HG03108 (cell line): ENCODE measurements at regions not wholly inside any gene's neighbourhood (a gene's known extent, or its start where the extent isn't known, plus 50 kb on each side); places are given as distances from the start of the nearest gene placed in this dataset.

Experiments
- ATAC-seq: cut with Tn5 transposase; IDR thresholded peaks from one replicate; pipeline ENCODE4 v1.9.1; 2021; ENCODE audit warnings: moderate library complexity; ENCODE audit not compliant: unreplicated experiment

DNA sequence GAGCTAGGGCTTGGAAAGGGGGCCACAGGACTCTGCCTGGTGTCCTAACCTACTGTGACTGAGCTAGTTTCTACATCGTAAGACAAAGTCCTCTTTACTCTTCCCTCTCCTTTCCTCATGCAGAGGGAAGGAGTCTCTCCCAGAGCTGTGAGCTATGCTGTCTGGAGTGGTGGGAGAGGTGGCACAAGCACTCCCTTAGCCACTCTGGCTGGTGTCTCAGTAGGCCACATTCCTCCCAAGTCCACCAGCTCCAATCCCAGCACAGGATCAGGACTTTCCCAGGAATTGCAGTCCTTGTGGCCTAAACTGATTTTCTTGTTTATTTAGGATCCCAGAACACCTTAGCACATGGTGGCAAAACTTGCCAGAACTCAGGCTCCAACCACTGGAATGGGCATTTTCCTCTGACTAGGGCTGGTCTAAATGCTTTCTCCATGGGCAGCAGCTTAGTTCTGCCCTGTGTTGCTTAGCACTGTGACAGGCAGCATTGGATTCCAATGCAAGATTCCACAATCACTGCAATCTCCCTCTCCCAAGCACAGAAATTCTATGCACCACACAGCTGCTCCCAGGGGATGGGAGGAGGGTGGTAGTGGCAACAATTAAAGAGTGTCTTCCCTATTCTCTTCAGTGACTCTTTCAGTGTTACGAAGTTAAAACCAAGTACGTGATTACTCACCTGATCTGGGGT is 733.3 kb downstream of the HACE1 start:
- ATAC-seq, result no peak

DNA sequence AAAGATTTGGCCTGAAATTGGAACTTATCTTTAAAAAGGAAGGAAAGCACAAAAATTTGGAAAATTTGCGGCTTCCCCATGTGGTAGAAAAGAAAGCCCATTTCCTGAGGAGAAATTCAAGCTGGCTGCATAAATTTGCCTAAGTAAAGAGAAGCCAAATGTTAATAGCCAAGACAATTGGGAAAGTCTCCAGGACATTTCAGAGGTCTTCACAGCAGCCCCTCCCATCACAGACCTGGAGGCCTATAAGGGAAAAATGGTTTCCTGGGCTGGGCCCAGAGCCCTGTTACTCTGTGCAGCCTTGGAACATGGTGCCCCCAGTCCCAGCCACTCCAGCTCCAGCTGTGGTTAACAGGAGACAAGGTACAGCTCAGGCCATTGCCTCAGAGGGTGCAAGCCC is 736.5 kb downstream of the HACE1 start:
- ATAC-seq, result no peak

DNA sequence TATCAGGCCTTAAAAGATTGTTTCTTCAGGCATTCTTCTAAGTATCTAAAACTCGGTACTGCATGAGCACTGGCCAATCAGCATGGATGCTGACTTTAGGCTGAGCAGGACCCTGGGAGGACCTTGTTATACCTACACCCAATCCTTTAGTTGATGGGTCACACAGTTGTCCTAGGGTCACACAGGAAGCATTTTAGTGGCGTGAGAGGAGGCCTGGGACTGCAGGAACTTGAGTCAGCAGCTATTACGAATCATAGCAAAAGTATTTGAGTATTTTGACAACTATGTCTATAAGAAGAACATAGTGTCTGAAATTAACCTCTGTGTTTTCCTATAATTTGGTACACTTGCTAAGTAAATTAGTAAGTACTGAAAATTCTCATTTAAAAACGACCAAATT is 741.4 kb downstream of the HACE1 start:
- ATAC-seq, result no peak

DNA sequence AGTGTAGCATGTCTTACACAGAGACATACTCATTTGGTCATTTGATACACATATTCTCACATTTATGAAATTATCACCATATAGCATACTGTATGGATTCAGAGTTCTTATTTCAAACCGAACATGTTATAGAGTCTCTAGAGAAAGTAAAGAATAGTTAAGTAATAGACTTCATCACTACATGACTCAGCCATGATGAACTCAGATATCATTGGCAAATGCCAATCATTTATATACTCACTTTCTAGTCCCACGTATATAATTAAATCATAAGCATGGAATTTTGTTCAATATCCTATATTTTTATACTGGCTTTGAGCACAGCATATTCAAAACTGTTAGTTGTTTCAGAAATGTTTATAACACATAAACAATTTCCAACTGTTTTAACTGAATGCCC is 749.9 kb downstream of the HACE1 start:
- no peak for ATAC-seq

DNA sequence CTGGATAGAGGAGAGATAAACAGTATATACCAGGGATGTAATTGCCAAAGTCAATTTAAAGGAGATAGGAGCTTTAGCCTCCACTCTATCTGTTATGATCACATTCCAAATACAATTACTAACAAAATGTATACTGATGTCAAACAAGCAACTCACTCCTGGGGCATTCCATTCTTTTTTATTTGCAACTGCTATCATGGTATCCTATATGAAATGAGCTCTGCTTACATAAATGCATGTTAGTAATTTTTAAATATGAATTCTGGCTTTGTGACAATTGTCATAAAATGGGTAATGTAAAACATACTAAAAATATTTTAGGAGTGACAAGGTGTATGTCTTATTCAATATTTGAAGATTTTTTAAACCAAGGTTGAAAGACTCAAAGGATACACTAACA is 751.1 kb downstream of the HACE1 start:
- ATAC-seq, result no peak

DNA sequence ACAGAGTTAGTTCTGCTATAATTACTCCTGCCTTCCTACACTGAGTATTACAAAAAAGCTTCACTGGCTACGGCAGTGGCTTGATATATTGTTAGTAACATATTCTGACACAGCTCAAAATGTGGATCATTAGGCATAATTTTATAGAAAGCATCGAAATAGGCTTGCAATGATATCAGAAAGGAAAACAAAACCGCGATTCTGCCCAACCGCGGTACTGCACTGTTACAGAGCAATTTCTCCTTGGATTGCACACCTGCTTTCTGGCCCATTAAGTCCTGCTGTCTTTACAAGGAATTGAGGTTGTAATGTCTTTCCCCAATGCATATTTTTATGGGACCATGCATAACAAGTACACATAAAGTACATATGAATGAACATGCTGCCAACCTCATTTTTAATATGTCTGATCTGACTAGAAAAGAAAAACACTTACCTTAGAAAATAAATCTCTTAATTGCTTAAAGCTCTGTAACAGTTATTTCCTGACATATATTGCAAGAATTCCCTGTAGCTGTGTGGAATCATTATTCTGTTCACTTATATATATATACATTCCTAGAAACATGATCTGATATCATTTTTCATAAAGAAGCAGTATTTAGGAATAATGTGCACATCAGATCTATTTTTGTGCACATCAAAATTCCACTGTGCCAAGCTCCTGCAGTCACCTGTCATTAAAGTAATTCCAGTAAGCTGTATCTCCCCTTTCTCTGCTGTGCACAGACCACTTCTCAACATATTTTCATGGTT is 763.9 kb downstream of the HACE1 start:
- ATAC-seq, result no peak

DNA sequence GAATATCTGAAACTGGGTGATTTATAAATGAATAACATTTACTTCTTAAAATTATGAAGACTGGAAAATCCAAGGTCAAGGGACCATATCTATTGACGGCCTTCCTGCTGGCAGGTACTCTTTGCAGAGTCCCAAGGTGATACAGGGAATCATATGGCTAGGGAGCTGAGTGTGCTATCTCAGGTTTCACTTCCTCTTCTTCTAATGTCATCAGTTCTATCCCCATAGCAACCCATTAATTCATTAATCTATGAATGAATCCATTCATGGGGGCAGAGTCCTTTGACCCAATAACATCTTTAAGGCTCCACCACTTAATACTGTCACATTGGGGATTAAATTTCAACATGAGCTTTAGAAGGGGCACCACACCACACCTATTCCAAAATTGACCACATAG is 772.0 kb downstream of the HACE1 start:
- ATAC-seq, result no peak

DNA sequence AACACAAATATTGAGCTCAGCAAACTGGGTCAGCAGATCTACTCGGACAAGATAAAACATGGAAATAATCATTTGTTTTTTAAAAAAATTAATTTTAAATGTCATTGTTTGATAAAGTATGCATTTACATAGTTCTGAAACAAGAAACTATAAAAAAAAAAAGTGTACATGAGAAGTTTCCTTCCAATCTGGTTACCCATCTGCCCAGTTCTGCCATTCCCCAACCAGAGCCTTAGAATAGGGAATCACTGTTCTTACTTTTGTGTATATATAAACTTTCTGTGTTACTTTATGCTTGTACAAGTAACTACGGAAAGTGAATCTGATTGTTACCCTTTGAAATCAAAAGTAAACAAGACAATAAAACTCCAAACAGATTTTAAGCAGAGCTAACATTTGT is 791.4 kb downstream of the HACE1 start:
- no peak for ATAC-seq

DNA sequence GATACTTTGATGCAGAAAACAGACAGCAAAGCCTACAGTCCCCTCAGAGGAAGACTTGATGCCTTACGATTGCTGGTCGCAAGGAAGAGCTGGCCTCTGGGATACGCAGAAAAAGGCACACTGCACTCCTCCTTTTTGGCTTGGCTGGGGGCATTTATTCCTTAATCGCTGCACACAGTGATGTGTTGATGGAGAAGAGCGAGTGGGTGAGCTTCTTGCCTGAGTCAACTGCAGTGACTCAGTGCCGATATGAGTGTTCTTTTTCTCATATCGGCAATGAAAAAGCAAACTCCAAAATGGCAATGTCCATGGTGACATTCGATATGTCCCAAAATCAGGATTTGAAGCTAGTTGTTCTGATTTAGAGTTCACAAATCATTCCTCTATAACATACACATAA is 794.8 kb downstream of the HACE1 start:
- no peak for ATAC-seq

DNA sequence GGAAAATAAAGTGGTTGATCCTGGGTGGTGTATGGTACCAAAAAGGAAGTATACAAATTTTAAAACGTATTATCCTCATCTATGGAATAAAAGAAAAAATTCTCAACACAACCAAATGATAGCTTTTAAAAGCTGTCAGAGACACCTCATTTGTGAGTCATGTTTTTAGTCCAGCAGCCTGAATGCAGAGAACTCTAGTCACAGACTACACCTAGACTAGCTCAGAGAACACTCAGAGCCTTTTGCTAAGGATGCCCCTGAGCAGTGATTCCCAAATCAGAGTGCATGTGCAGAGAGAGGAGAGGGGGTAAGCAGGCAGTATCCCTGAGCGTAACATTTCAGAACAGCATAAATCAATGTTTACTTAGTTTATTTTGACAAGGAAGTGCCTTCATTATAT is 809.3 kb downstream of the HACE1 start:
- no peak for ATAC-seq

DNA sequence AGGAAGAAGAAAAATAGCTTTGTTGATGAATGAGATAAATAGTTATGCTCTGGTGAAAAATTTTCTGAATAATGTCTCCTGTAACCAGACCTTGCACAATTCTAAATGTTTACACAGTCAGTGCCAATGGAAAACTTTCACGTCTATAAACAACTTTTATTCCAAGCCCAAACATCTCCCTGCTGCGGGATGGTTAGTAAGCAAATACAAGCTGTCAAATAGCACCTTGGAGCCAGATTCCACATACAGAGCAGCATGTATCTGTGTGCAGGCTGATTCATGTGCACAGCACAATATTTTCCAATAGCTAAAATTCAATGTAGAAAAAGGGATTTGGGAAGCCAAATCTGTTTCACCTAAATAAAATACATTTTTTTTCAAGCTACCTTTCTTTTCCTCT is 813.3 kb downstream of the HACE1 start:
- no peak for ATAC-seq

DNA sequence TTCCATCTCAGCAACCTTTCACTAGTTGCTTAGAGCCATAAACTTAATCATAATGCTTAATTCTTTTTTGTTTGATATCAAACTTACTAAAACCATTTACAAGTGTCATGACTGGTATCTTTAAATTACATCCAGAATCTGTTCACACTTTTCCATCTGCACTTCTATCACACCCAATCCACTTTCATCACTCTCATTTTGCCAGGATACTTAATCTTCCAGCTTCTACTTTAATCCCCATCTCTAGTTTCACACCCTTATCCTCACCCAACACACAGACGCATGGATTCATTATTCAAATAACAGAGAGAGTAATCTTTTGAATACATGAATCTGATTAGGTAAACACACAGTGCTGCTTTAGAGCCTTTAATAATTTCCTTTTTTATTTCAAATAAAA is 828.4 kb downstream of the HACE1 start:
- ATAC-seq, result no peak

DNA sequence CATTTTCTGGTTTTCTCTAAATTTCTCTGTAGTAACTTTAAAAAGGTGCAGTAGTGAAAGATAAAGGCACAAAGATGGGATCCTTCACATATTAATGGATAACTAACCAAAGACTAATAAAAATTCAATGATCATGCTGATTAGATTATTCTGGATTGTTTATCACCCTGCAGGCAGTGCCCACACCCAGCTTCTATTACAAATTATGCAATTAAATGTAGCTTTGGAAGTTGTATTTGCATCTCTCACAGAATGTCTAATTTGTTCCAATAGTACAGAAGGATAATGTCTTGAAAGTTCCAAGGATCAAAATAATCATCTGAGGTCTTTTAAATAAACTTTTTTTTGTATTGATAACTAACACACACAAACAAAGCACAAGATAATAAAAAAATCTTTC is 837.6 kb downstream of the HACE1 start:
- ATAC-seq, result no peak

DNA sequence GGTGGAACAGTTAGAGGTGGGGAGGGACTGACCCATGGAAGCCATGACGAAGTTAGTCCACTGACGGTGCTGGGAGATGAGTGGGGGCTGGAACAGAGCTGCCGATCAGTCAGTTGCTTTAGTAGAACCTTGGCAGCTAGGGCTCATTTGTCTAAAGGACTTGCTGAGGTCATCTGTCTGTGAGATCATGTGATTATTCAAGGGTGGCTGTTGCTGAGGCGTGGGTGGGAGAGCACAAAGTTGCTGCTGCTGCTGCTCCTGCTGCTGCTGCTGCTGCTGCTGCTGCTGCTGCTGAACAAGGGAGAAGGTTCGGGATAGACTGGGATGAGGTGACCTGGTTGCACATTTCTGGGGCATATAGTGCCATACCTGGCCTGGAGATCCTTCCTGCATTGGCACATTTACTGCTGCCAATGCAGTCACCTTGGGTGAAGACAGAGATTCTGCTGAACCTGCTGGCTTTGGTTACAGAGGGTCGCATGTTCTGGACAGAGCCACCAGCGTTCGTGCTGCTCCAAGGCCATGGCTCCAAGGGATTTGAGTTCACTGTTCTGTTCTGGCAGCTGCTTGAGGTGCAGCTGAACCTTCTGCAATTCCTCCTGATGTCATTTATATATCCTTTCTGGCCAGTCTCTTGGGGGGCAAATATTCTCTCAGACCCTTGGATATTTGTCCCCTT is 840.5 kb downstream of the HACE1 start:
- ATAC-seq, result no peak

DNA sequence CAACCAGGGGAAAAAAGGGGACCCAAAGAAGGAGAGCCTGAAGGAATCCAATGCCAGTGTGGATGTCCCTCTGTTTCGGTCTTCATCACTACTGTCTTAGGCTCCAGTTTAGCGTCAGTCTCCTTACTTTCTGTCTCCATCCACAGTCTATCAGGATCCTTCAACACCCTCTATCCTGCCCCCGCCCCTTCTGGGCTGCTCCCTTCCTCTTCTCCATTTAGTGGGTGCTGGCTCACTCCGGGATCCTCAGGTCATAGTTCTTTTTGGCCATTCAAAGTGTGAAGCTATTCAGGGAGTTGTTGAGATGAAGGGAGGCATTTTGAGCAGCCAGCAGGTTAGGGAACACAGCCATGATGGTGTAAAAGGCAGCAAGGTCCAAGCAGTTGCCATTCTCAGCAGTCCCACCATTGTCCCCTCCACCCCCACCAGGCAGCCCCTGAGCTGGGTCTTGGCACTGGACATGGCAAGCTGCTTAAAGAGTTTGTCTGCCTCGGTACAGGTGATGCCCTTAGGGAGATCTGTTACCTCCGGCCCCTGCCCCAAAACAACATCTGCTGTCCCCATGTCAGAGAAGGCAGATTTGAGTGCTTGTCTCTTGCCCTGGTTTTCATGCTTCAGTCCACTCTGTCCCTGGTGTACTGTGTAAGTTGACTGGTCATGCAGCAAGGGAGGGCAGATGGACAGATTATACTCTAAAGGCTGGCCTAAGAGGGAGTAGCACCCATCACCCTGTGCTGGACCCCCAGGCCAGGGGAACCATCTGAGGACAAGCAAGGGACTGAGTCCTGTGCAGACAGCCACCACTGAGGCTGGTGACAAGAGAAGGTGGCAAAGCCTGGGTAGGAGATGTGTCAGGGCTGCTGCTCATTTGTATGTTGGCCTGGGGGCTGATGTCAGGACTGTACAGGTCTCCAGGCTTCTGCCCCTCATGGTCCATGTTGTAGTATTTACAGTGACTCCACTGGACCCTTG is 842.0 kb downstream of the HACE1 start:
- ATAC-seq, result no peak

DNA sequence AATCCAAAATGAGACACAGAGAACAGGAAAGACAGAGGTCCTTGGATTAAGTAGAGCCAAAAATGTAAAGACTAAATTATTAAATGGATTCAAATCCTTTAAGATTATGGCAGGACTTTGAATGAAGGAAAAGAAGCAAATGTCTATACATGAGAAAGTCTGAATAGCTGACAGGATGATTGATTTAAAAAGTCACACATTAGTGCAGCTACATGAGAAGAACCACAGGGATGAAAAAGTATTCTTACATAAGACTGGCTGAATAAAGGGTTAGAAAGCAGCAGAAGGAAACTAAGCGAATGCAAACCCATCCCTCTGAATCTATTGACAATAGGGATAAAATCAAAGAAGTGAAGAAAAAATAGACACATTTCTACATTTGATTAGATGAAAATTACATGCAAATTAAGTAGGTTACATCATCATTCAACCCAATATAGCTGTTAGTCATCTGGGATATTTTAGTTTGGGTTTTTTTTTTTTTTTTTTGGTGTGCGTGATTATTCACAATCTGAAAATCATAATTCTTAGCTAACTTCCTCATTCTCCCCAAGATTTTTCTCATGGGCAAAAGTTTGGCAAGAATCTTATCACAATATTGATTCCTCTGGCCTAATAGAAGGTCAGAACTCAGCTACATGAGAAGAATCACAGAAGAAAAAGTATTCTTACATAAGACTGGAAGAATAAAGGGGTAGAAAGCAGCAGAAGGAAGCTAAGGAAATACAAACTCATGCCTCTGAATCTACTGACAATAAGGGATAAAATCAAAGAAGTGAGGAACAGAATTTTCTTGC is 845.4 kb downstream of the HACE1 start:
- ATAC-seq, result no peak

DNA sequence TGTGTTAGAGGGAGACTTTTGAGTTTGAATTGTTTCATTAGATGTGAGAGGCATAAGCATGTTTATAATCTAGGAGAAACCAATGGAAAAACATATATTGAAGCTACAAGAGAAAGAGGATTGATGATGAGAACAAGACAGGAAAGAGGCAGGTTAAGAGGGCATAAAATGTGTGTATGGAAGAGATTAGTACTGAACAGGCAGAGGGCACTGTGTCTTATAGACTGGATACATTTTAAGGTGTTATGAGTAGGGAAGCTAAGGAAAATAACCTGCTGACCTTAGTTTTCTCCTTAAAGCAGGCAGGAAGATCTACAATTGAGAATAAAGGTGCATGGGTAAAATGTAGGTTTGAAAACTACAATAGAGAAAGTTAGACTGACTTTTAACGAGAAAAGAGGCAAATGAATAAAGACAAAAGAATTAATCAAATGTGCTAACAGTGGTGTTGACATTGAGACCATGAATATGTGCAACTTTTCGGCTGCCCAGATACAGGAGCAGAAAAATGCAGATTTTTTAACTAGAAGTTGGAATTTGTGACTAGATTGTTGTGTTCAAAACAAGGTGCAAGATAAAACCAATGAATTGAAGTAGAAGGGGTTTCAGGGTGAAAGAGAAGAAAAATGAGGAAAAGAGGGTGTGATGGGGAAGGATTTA is 846.3 kb downstream of the HACE1 start:
- no peak for ATAC-seq

DNA sequence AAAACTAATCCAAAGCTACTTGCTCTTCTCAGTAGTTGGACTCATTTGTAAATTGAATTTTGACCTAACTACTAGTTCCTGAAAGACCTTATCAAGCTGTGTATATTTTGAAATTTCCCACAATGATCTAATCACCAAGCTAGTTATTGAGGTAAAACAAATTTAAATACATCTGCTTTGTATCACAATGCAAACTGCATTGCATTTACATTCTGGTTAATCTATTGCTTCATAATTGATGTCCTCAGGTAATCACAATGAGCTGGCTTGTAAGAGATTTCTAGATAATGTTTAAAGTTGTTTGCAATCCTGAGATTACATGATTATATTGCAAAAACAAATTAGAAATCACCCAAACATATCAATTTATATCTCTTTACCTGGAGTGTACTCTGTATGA is 848.8 kb downstream of the HACE1 start:
- no peak for ATAC-seq

DNA sequence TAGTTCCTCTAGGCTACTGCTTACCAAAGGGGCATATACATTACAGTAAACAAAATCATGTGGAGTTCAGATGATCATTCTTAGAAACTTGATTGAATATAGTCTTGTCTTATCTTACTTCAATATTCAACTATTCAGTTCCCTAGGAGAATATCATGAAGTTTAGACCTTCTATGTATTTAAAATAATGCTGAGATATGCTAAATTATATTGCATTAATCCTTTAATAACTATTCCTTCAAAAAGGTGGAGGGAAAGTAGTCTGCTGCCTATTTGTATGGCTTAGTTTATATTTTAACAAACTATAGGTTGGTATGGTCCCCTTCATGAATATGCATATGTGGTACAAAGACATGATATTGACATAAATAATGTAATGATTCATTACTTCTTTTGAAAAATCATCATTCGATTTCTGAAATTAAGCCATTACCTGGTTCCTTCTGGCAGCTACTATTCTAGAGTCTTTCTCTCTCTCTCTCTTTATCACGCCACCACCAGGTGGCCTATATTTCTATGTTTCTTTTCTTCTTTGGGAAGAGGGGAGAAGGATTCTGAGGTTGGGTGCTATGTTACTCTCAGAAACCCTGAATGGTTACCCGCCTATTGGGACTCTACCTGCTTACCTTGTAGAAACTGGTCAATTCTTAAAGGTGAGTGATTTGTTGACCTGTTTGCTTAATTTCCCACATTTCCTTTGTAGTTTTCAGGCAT is 855.8 kb downstream of the HACE1 start:
- ATAC-seq, result no peak
